MG63 (cell line): ENCODE measurements at regions not wholly inside any gene's neighbourhood (a gene's known extent, or its start where the extent isn't known, plus 50 kb on each side); places are given as distances from the start of the nearest gene placed in this dataset.
"Not testable (repeated sequence)": the region's sequence is repeated elsewhere in the genome, so short reads cannot be mapped to it uniquely, and the experiment has no call there.

Experiments
- DNase-seq: peaks from one replicate; pipeline ENCODE4 v3.0.0-alpha.2; 2020
- H3K27me3 ChIP-seq: fragments of 250-450 bp; sonication (Bioruptor Pico); 2 replicates; pipeline ENCODE4 v1.5.1; 2020; ENCODE audit warnings: mild to moderate bottlenecking, moderate library complexity
- H3K36me3 ChIP-seq: fragments of 250-450 bp; sonication (Bioruptor Pico); 2 replicates; pipeline ENCODE4 v1.5.1; 2020; ENCODE audit warnings: mild to moderate bottlenecking, moderate library complexity
- H3K4me3 ChIP-seq: fragments of 250-450 bp; sonication (Bioruptor Pico); 2 replicates; pipeline ENCODE4 v1.5.1; 2020; ENCODE audit warnings: mild to moderate bottlenecking, moderate library complexity
- H3K9me3 ChIP-seq: fragments of 250-450 bp; sonication (Bioruptor Pico); 2 replicates; pipeline ENCODE4 v1.5.1; 2020; ENCODE audit warnings: mild to moderate bottlenecking, moderate library complexity

GRCh38 chr1:185650602-185651230 lies 83.5 kb upstream of the HMCN1 start:
- Histone ChIP-seq H3K9me3 (0 out of 2 replicates have a peak, but pooled peaks cover 5% of the 10 kb centered on the region), H3K4me3 (no peak overlapping the region), H3K36me3 (no peaks in the 10 kb centered on the region), H3K27me3 (no peaks in the 10 kb centered on the region)
- DNase-seq: no peak

- Histone ChIP-seq H3K9me3 (0 out of 2 replicates have a peak, but pooled peaks cover 11% of the 10 kb centered on the region), H3K36me3 (no peaks in the 10 kb centered on the region)
- DNase-seq: no peak
Measured at GRCh38 chr1:185648858-185649589, 85.2 kb upstream of the HMCN1 start.

GRCh38 chr1:185647597-185648267 lies 86.5 kb upstream of the HMCN1 start:
- 0 out of 2 replicates have a peak, but pooled peaks cover 11% of the 10 kb centered on the region for H3K9me3 ChIP-seq
- not testable (repeated sequence) for DNase-seq, H3K36me3 ChIP-seq, H3K4me3 ChIP-seq, H3K27me3 ChIP-seq

More at GRCh38 chr1:185648858-185649589, 85.2 kb upstream of the HMCN1 start:
- Histone ChIP-seq H3K4me3 (no peak overlapping the region), H3K27me3 (no peaks in the 10 kb centered on the region)

- peak; percentile 83 for DNase-seq
- Histone ChIP-seq H3K27me3 (no peaks in the 10 kb centered on the region), H3K4me3 (peak overlapping the region; percentile 9), H3K9me3 (peaks cover 6% of the 10 kb centered on the region), H3K36me3 (no peaks in the 10 kb centered on the region)
Measured at GRCh38 chr1:185646202-185646683, 87.9 kb upstream of the HMCN1 start.

GRCh38 chr1:185645686-185646085 lies 88.5 kb upstream of the HMCN1 start:
- H3K36me3 ChIP-seq: no peaks in the 10 kb centered on the region
- H3K27me3 ChIP-seq: no peaks in the 10 kb centered on the region
- peaks cover 6% of the 10 kb centered on the region for H3K9me3 ChIP-seq
- H3K4me3 ChIP-seq: no peak overlapping the region
- DNase-seq: no peak

- Histone ChIP-seq H3K4me3 (no peak overlapping the region), H3K27me3 (no peaks in the 10 kb centered on the region), H3K9me3 (peaks cover 6% of the 10 kb centered on the region), H3K36me3 (no peaks in the 10 kb centered on the region)
- DNase-seq: no peak
Measured at GRCh38 chr1:185645162-185645640, 89.0 kb upstream of the HMCN1 start.

- Histone ChIP-seq H3K4me3 (no peak overlapping the region), H3K27me3 (no peaks in the 10 kb centered on the region), H3K9me3 (peaks cover 6% of the 10 kb centered on the region), H3K36me3 (no peaks in the 10 kb centered on the region)
- DNase-seq: peak; percentile 7
Measured at GRCh38 chr1:185644531-185644930, 89.7 kb upstream of the HMCN1 start.

GRCh38 chr1:185636848-185637247 lies 97.3 kb upstream of the HMCN1 start:
- H3K9me3 ChIP-seq: peaks cover 2% of the 10 kb centered on the region; the same call in 1 of the 2 replicates
- H3K27me3 ChIP-seq: no peaks in the 10 kb centered on the region
- no peak for DNase-seq
- no peaks in the 10 kb centered on the region for H3K36me3 ChIP-seq
- no peak overlapping the region for H3K4me3 ChIP-seq

- H3K4me3 ChIP-seq: no peak overlapping the region
- H3K9me3 ChIP-seq: peaks cover 2% of the 10 kb centered on the region; the same call in 1 of the 2 replicates
- H3K36me3 ChIP-seq: no peaks in the 10 kb centered on the region
- DNase-seq: no peak
- H3K27me3 ChIP-seq: no peaks in the 10 kb centered on the region
Measured at GRCh38 chr1:185634704-185635103, 99.5 kb upstream of the HMCN1 start.

- Histone ChIP-seq H3K9me3 (peaks cover 2% of the 10 kb centered on the region; the same call in 1 of the 2 replicates), H3K4me3 (no peak overlapping the region), H3K27me3 (no peaks in the 10 kb centered on the region), H3K36me3 (no peaks in the 10 kb centered on the region)
- DNase-seq: no peak
Measured at GRCh38 chr1:185632659-185633423, 101.3 kb upstream of the HMCN1 start.

- DNase-seq: no peak
- H3K9me3 ChIP-seq: no peaks in the 10 kb centered on the region
- H3K4me3 ChIP-seq: no peak overlapping the region
- no peaks in the 10 kb centered on the region for H3K27me3 ChIP-seq
- no peaks in the 10 kb centered on the region for H3K36me3 ChIP-seq
Measured at GRCh38 chr1:185631843-185632242, 102.3 kb upstream of the HMCN1 start.

- Histone ChIP-seq H3K4me3 (no peak overlapping the region), H3K9me3 (no peaks in the 10 kb centered on the region), H3K36me3 (no peaks in the 10 kb centered on the region), H3K27me3 (no peaks in the 10 kb centered on the region)
- no peak for DNase-seq
Measured at GRCh38 chr1:185627761-185628501, 106.3 kb upstream of the HMCN1 start.

- Histone ChIP-seq H3K9me3 (no peaks in the 10 kb centered on the region), H3K4me3 (no peak overlapping the region), H3K36me3 (no peaks in the 10 kb centered on the region), H3K27me3 (no peaks in the 10 kb centered on the region)
- peak; percentile 9 for DNase-seq
Measured at GRCh38 chr1:185627171-185627570, 107.0 kb upstream of the HMCN1 start.

- Histone ChIP-seq H3K4me3 (no peak overlapping the region), H3K36me3 (no peaks in the 10 kb centered on the region), H3K9me3 (no peaks in the 10 kb centered on the region), H3K27me3 (no peaks in the 10 kb centered on the region)
- DNase-seq: no peak
Measured at GRCh38 chr1:185626344-185626743, 107.8 kb upstream of the HMCN1 start.

GRCh38 chr1:185610954-185611353 lies 123.2 kb upstream of the HMCN1 start:
- DNase-seq: no peak
- no peak overlapping the region for H3K4me3 ChIP-seq
- H3K27me3 ChIP-seq: no peaks in the 10 kb centered on the region
- H3K9me3 ChIP-seq: no peaks in the 10 kb centered on the region; the same call in 1 of the 2 replicates
- H3K36me3 ChIP-seq: no peaks in the 10 kb centered on the region

- no peak overlapping the region for H3K4me3 ChIP-seq
- H3K9me3 ChIP-seq: no peaks in the 10 kb centered on the region
- no peaks in the 10 kb centered on the region for H3K36me3 ChIP-seq
- DNase-seq: no peak
- H3K27me3 ChIP-seq: no peaks in the 10 kb centered on the region
Measured at GRCh38 chr1:185608177-185608576, 126.0 kb upstream of the HMCN1 start.
